HepG2 (cell line): ENCODE measurements at regions not wholly inside any gene's neighbourhood (a gene's known extent, or its start where the extent isn't known, plus 50 kb on each side); places are given as distances from the start of the nearest gene placed in this dataset.
A peak's percentile ranks its signal among the peaks of the same experiment; 100 is the strongest.

Experiments
- ATAC-seq: fragments of 200-7000 bp; cut with Tn5 transposase; 3 replicates; pipeline ENCODE4 v1.9.1; 2020; ENCODE audit warnings: mild to moderate bottlenecking, moderate library complexity
- BruUV-seq: library from RNA; stranded (reverse); fragments of 400-500 nt; replicated peaks from 2 replicates; lab custom pipeline; 2021; lab: Mats Ljungman, UMichigan
- CTCF ChIA-PET: fragments of 300-600 bp; formaldehyde crosslinking; extraction: SDS; loops from one replicate; lab custom pipeline; 2021; ENCODE audit warnings: low total read pairs, inconsistent platforms, low intra/inter-chr PET ratio; lab: Yijun Ruan, JAX
- POLR2A ChIA-PET: fragments of 350-600 bp; sonication (Branson Sonifier 250); formaldehyde crosslinking; loops from one replicate; lab custom pipeline; 2020; ENCODE audit warnings: antibody characterized with exemption, inconsistent platforms; lab: Yijun Ruan, JAX
- DNase-seq: peaks from one replicate; pipeline ENCODE4 v3.0.0-alpha.2; 2015; ENCODE audit warnings: low spot score
- FAIRE-seq: peaks from 3 replicates; lab custom pipeline; 2011; peaks lifted over from hg19 to GRCh38; lab: Jason Lieb, UNC
- H2AFZ ChIP-seq: one replicate; pipeline ENCODE4 v1.6.1; 2011; ENCODE audit warnings: low read length, inconsistent platforms
- H3K27ac ChIP-seq: fragments of 300-600 bp; 3 replicates; pipeline ENCODE4 v1.8.0; 2011; ENCODE audit warnings: mixed run types, mild to moderate bottlenecking, mixed read lengths, low read length, inconsistent platforms; ENCODE audit not compliant: insufficient read depth; ENCODE audit errors: extremely low read length
- H3K27me3 ChIP-seq, 2 experiments: fragments of 200-600 bp in 1 of 2; 2 replicates in 1 of 2; 3 replicates in 1 of 2; pipeline versions ENCODE4 v1.6.0 to v1.8.0; 2011; ENCODE audit warnings: low read length in 2 of 2, mild to moderate bottlenecking in 2 of 2, moderate library complexity in 2 of 2, inconsistent platforms in 1 of 2; ENCODE audit not compliant: insufficient read depth in 2 of 2, control insufficient read depth in 1 of 2
- H3K36me3 ChIP-seq, 2 experiments: fragments of 200-600 bp in 1 of 2; replicated peaks in 1 of 2; 2 replicates in 1 of 2; 3 replicates in 1 of 2; pipeline versions ENCODE4 v1.5.1 to v1.8.0; 2011; ENCODE audit warnings: low read length in 2 of 2, inconsistent platforms in 1 of 2; ENCODE audit not compliant: insufficient read depth in 2 of 2, control insufficient read depth in 1 of 2
- H3K4me1 ChIP-seq: 2 replicates; pipeline ENCODE4 v1.5.1; 2012; ENCODE audit warnings: low read length, inconsistent platforms; ENCODE audit not compliant: insufficient read depth
- H3K4me2 ChIP-seq: 2 replicates; pipeline ENCODE4 v1.6.0; 2011; ENCODE audit warnings: low read depth, low read length, inconsistent platforms
- H3K4me3 ChIP-seq, 3 experiments: fragments of 200-600 bp in 1 of 3; sonication (generic), shearing (Covaris generic) in 1 of 3; replicated peaks in 1 of 3; 2 replicates each; pipeline ENCODE4 v1.5.1; 2011 to 2016; ENCODE audit warnings: low read length in 3 of 3, inconsistent platforms in 2 of 3, low read depth in 2 of 3, mild to moderate bottlenecking in 2 of 3, control low read depth in 1 of 3, mixed read lengths in 1 of 3; ENCODE audit not compliant: insufficient read depth in 1 of 3
- H3K79me2 ChIP-seq: one replicate; pipeline ENCODE4 v1.6.1; 2011; ENCODE audit warnings: low read length, inconsistent platforms; ENCODE audit not compliant: insufficient read depth
- H3K9ac ChIP-seq: 2 replicates; pipeline ENCODE4 v1.6.0; 2011; ENCODE audit warnings: mild to moderate bottlenecking, low read depth, low read length, inconsistent platforms; ENCODE audit not compliant: insufficient read depth
- H3K9me3 ChIP-seq: 2 replicates; pipeline ENCODE4 v1.5.1; 2012; ENCODE audit warnings: mild to moderate bottlenecking, low read length
- H4K20me1 ChIP-seq: 2 replicates; pipeline ENCODE4 v1.6.0; 2011; ENCODE audit warnings: inconsistent platforms, mild to moderate bottlenecking, low read length, moderate library complexity; ENCODE audit not compliant: insufficient read depth
- EHMT2 ChIP-seq: fragments of 200-600 bp; sonication (generic); IDR thresholded peaks from 2 replicates; pipeline ENCODE4 v1.7.0; 2017; ENCODE audit warnings: antibody characterized with exemption, low read depth, low read length, borderline replicate concordance
- MAFF ChIP-seq: IDR thresholded peaks from 2 replicates; pipeline ENCODE4 v1.6.1; 2011; ENCODE audit warnings: low read depth, low read length, improper control_type of control experiment
- MAFK ChIP-seq, 2 experiments: IDR thresholded peaks in 1 of 2; conservative IDR thresholded peaks in 1 of 2; 2 replicates each; pipeline ENCODE4 v1.6.1; 2011; ENCODE audit warnings: improper control_type of control experiment in 2 of 2, low read length in 2 of 2
- MEF2D ChIP-seq: sonication (generic); formaldehyde crosslinking; IDR thresholded peaks from 2 replicates; pipeline ENCODE4 v1.5.1; 2020; ENCODE audit warnings: mild to moderate bottlenecking, missing genetic modification reagents
- RARA ChIP-seq: IDR thresholded peaks from 2 replicates; pipeline ENCODE4 v1.6.1; 2016; ENCODE audit warnings: missing genetic modification reagents, missing compliant biosample characterization
- ZBTB7A ChIP-seq: sonication (generic); formaldehyde crosslinking; IDR thresholded peaks from 2 replicates; pipeline ENCODE4 v1.8.0; 2022; ENCODE audit warnings: mild to moderate bottlenecking, missing genetic modification reagents
- ZNF335 ChIP-seq: sonication (generic); formaldehyde crosslinking; IDR thresholded peaks from 2 replicates; pipeline ENCODE4 v1.4.0; 2020; ENCODE audit warnings: missing genetic modification reagents
- ZNF484 ChIP-seq: sonication (generic); formaldehyde crosslinking; IDR thresholded peaks from 2 replicates; pipeline ENCODE4 v1.5.1; 2020; ENCODE audit warnings: mild to moderate bottlenecking, low read depth, missing genetic modification reagents, borderline replicate concordance
- WGBS: methylation state at CpG from one replicate; pipeline ENCODE4 v1.1.6; 2017; ENCODE audit warnings: low lambda C conversion rate; 5-methylcytosine and 5-hydroxymethylcytosine counted together
- in situ Hi-C: cut with HindIII; loops from 2 replicates; pipeline ENCODE4 v1.10.0; 2017; ENCODE audit warnings: low pct_unique_long_range_greater_than_20kb; ENCODE audit not compliant: extremely low pct_ligation_motif_present
- intact Hi-C: fragments of 100-400 bp; cut with micrococcal nuclease; formaldehyde crosslinking; loops from one replicate; pipeline ENCODE4 v1.10.0; 2022; ENCODE audit not compliant: unreplicated experiment
- TF ChIP-seq, protein P1 (sequence below): sonication (generic); formaldehyde crosslinking; IDR thresholded peaks from 2 replicates; pipeline ENCODE4 v1.4.0; 2020; ENCODE audit warnings: low read depth, mild to moderate bottlenecking, missing genetic modification reagents

- ATAC-seq = no peak
- H3K4me2 ChIP-seq = no peak overlapping the region
- H4K20me1 ChIP-seq = no peaks in the 10 kb centered on the region
- no TSS peak for BruUV-seq
- H3K27ac ChIP-seq = no peak overlapping the region
- no peaks in the 10 kb centered on the region for H3K36me3 ChIP-seq
- no peak for FAIRE-seq
- in situ Hi-C loops = no loop called here
- CTCF ChIA-PET = no interaction called here
- 45% methylated on average over 2 of the region's 2 CpGs for WGBS
- H3K79me2 ChIP-seq = no peaks in the 10 kb centered on the region
- H3K27me3 ChIP-seq = no peaks in the 10 kb centered on the region
- no peak for DNase-seq
- TF ChIP-seq MEF2D (no peak), EHMT2 (no peak), ZBTB7A (CRISPR knock-in tag) (no peak), MAFF (0 out of 2 replicates have a peak, but pooled peaks have one; percentile 40), ZNF335 (no peak), RARA (CRISPR knock-in tag) (no peak), MAFK (conservative IDR thresholded peaks at IDR 0.05 in 1 of 2, IDR thresholded peaks at IDR 0.05 in 1 of 2; ENCODE audit: low read length in 2 of 2) (peak; percentile 49 to 70; a peak in 3 of 4 replicates)
- TF ChIP-seq, protein P1, sequence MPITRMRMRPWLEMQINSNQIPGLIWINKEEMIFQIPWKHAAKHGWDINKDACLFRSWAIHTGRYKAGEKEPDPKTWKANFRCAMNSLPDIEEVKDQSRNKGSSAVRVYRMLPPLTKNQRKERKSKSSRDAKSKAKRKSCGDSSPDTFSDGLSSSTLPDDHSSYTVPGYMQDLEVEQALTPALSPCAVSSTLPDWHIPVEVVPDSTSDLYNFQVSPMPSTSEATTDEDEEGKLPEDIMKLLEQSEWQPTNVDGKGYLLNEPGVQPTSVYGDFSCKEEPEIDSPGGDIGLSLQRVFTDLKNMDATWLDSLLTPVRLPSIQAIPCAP (CRISPR knock-in tag) = no peak
- intact Hi-C loops = no loop called here
- H3K4me3 ChIP-seq = no peak overlapping the region
- no peak overlapping the region for H3K9ac ChIP-seq
- no peaks in the 10 kb centered on the region for H3K4me1 ChIP-seq
- no peak overlapping the region for H2AFZ ChIP-seq
- H3K9me3 ChIP-seq = peaks cover 37% of the 10 kb centered on the region
- POLR2A ChIA-PET = no interaction called here
Observed at GRCh38 chr2:35204881-35205280, 1150.7 kb upstream of the CRIM1 start.

DNA sequence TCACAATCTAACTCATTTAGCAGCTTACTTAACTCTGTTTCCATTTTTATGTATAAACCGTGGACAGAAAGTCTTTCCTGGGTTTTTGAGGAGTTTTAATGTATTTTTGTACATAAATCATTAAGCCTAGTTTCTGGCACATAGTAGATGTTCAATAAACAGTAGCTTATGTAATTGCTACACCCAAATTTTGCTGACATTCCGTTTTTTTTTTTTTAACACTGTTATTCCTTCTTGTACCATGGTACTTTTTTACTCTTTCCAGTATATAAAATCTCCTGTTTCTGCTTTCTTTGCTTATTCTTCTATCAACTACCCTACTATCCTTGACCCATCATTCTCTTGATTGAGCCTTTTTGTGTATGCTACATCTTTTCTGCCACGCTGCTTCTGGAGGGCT is 1151.3 kb upstream of the CRIM1 start:
- peak; percentile 81 to 87 for TF ChIP-seq MAFK (conservative IDR thresholded peaks at IDR 0.05 in 1 of 2, IDR thresholded peaks at IDR 0.05 in 1 of 2; ENCODE audit: low read length in 2 of 2)
- no peak for TF ChIP-seq ZNF484 (CRISPR knock-in tag)
- peak; percentile 86 for TF ChIP-seq MAFF
- Histone ChIP-seq H3K79me2 (no peaks in the 10 kb centered on the region), H3K4me3 (no peak overlapping the region), H2AFZ (no peak overlapping the region), H3K27me3 (no peaks in the 10 kb centered on the region), H3K9me3 (peaks cover 40% of the 10 kb centered on the region), H3K9ac (no peak overlapping the region), H4K20me1 (no peaks in the 10 kb centered on the region), H3K27ac (no peak overlapping the region), H3K4me2 (no peak overlapping the region), H3K36me3 (no peaks in the 10 kb centered on the region), H3K4me1 (no peaks in the 10 kb centered on the region)
- WGBS = 2% methylated on average over 3 of the region's 3 CpGs
- intact Hi-C loops = no loop called here
- no TSS peak for BruUV-seq
- no peak for ATAC-seq
- CTCF ChIA-PET = no interaction called here
- DNase-seq = no peak
- POLR2A ChIA-PET = no interaction called here
- in situ Hi-C loops = no loop called here
- no peak for FAIRE-seq
